Activated CD4-positive, alpha-beta memory T cell treated with anti-CD3 and anti-CD28 coated beads for 36 hours (primary cell): ENCODE measurements at regions not wholly inside any gene's neighbourhood (a gene's known extent, or its start where the extent isn't known, plus 50 kb on each side); places are given as distances from the start of the nearest gene placed in this dataset.

Experiments
- CTCF ChIA-PET: fragments of 350-600 bp; sonication (Branson Sonifier 250); formaldehyde crosslinking; loops from one replicate; lab custom pipeline; 2021; ENCODE audit warnings: antibody characterized with exemption, inconsistent platforms; lab: Charles Lee
- POLR2A ChIA-PET: fragments of 350-600 bp; sonication (Branson Sonifier 250); formaldehyde crosslinking; loops from one replicate; lab custom pipeline; 2021; ENCODE audit warnings: antibody characterized with exemption; lab: Charles Lee
- DNase-seq: peaks from one replicate; pipeline ENCODE4 v3.0.0-alpha.2; 2020
- H3K27ac Mint-ChIP-seq: one replicate; pipeline ENCODE4 v1.8.0; 2021; ENCODE audit warnings: mixed read lengths
- H3K27me3 Mint-ChIP-seq: one replicate; pipeline ENCODE4 v1.8.0; 2021; ENCODE audit warnings: mixed read lengths
- H3K36me3 Mint-ChIP-seq: one replicate; pipeline ENCODE4 v1.8.0; 2021; ENCODE audit warnings: mixed read lengths
- H3K4me1 Mint-ChIP-seq: one replicate; pipeline ENCODE4 v1.8.0; 2021; ENCODE audit warnings: low read depth, mixed read lengths
- H3K4me3 Mint-ChIP-seq: one replicate; pipeline ENCODE4 v1.8.0; 2021; ENCODE audit warnings: mild to moderate bottlenecking, mixed read lengths
- H3K9me3 Mint-ChIP-seq: one replicate; pipeline ENCODE4 v1.8.0; 2021; ENCODE audit warnings: mixed read lengths
- intact Hi-C: fragments of 100-400 bp; cut with micrococcal nuclease; formaldehyde crosslinking; loops from one replicate; pipeline ENCODE4 v1.15.1; 2023

- H3K9me3 Mint-ChIP-seq = no peaks in the 10 kb centered on the region
- H3K27ac Mint-ChIP-seq = peak overlapping the region; percentile 90
- intact Hi-C loops = loop anchor here (1.0 to 10.0 kb wide), 2 partner anchors 98 to 127 kb away; partner anchors contain the start of genes CHST7 and ZNF674
- ChIA-PET POLR2A (interaction anchor here (0.7 to 0.8 kb wide), 2 partner anchors 239 to 682 kb away, joined by 3 to 4 read pairs; no protein-coding TSS in a partner anchor), CTCF (interaction anchor here (1.0 kb wide), 2 partner anchors 39 to 639 kb away, joined by 3 to 4 read pairs; no protein-coding TSS in a partner anchor)
- peaks cover 19% of the 10 kb centered on the region for H3K4me1 Mint-ChIP-seq
- peaks cover 10% of the 10 kb centered on the region for H3K36me3 Mint-ChIP-seq
- DNase-seq = no peak
- no peaks in the 10 kb centered on the region for H3K27me3 Mint-ChIP-seq
- H3K4me3 Mint-ChIP-seq = peak overlapping the region; percentile 81
Measured at GRCh38 chrX:46447384-46447783, 97.8 kb downstream of the ZNF674 start.

GRCh38 chrX:46446727-46447378, 98.4 kb downstream of the ZNF674 start:
- H3K9me3 Mint-ChIP-seq = no peaks in the 10 kb centered on the region
- H3K36me3 Mint-ChIP-seq = peaks cover 7% of the 10 kb centered on the region
- peak overlapping the region; percentile 81 for H3K4me3 Mint-ChIP-seq
- H3K27ac Mint-ChIP-seq = peak overlapping the region; percentile 90
- ChIA-PET CTCF (no interaction called here), POLR2A (no interaction called here)
- no peaks in the 10 kb centered on the region for H3K27me3 Mint-ChIP-seq
- DNase-seq = peak; percentile 91
- intact Hi-C loops = loop anchor here (1.0 to 10.0 kb wide), 2 partner anchors 98 to 128 kb away; partner anchors contain the start of genes CHST7 and ZNF674
- H3K4me1 Mint-ChIP-seq = peaks cover 15% of the 10 kb centered on the region

GRCh38 chrX:46444011-46444410, 101.2 kb downstream of the ZNF674 start:
- H3K27ac Mint-ChIP-seq = no peak overlapping the region
- no peaks in the 10 kb centered on the region for H3K9me3 Mint-ChIP-seq
- intact Hi-C loops = loop anchor here (10.0 kb wide), 1 partner anchor 131 kb away; the partner anchor contains the start of gene CHST7
- ChIA-PET POLR2A (no interaction called here), CTCF (no interaction called here)
- DNase-seq = peak; percentile 35
- peaks cover 2% of the 10 kb centered on the region for H3K36me3 Mint-ChIP-seq
- no peaks in the 10 kb centered on the region for H3K27me3 Mint-ChIP-seq
- no peak overlapping the region for H3K4me3 Mint-ChIP-seq
- peaks cover 13% of the 10 kb centered on the region for H3K4me1 Mint-ChIP-seq

GRCh38 chrX:46436744-46437143, 108.5 kb downstream of the ZNF674 start:
- DNase-seq = no peak
- H3K27ac Mint-ChIP-seq = no peak overlapping the region
- no peak overlapping the region for H3K4me3 Mint-ChIP-seq
- no peaks in the 10 kb centered on the region for H3K27me3 Mint-ChIP-seq
- H3K36me3 Mint-ChIP-seq = no peaks in the 10 kb centered on the region
- H3K4me1 Mint-ChIP-seq = no peaks in the 10 kb centered on the region
- H3K9me3 Mint-ChIP-seq = no peaks in the 10 kb centered on the region
- CTCF ChIA-PET = no interaction called here
- POLR2A ChIA-PET = no interaction called here
- intact Hi-C loops = no loop called here

- Mint-ChIP-seq H3K27me3 (no peaks in the 10 kb centered on the region), H3K4me1 (no peaks in the 10 kb centered on the region), H3K9me3 (no peaks in the 10 kb centered on the region), H3K36me3 (no peaks in the 10 kb centered on the region), H3K27ac (no peak overlapping the region), H3K4me3 (no peak overlapping the region)
- intact Hi-C loops = no loop called here
- POLR2A ChIA-PET = no interaction called here
- CTCF ChIA-PET = no interaction called here
- no peak for DNase-seq
Measured at GRCh38 chrX:46433892-46434291, 111.3 kb downstream of the ZNF674 start.

- H3K27ac Mint-ChIP-seq = no peak overlapping the region
- peak; percentile 73 for DNase-seq
- intact Hi-C loops = no loop called here
- POLR2A ChIA-PET = interaction anchor here (0.6 kb wide), 1 partner anchor 645 kb away, joined by 3 read pairs; no protein-coding TSS in a partner anchor
- H3K27me3 Mint-ChIP-seq = no peaks in the 10 kb centered on the region
- H3K9me3 Mint-ChIP-seq = no peaks in the 10 kb centered on the region
- H3K4me1 Mint-ChIP-seq = no peaks in the 10 kb centered on the region
- CTCF ChIA-PET = interaction anchor here (0.6 to 1.8 kb wide), 15 partner anchors 10 to 1501 kb away, joined by 3 to 13 read pairs (median 5); no protein-coding TSS in a partner anchor
- no peak overlapping the region for H3K4me3 Mint-ChIP-seq
- no peaks in the 10 kb centered on the region for H3K36me3 Mint-ChIP-seq
Measured at GRCh38 chrX:46408553-46409407, 136.4 kb downstream of the ZNF674 start.

GRCh38 chrX:46407753-46408130, 137.5 kb downstream of the ZNF674 start:
- Mint-ChIP-seq H3K27me3 (no peaks in the 10 kb centered on the region), H3K4me3 (no peak overlapping the region), H3K36me3 (no peaks in the 10 kb centered on the region), H3K4me1 (no peaks in the 10 kb centered on the region), H3K27ac (no peak overlapping the region), H3K9me3 (no peaks in the 10 kb centered on the region)
- CTCF ChIA-PET = interaction anchor here (1.1 to 1.8 kb wide), 6 partner anchors 9 to 1092 kb away, joined by 3 to 13 read pairs (median 6); no protein-coding TSS in a partner anchor
- POLR2A ChIA-PET = no interaction called here
- no peak for DNase-seq
- intact Hi-C loops = no loop called here

GRCh38 chrX:46407036-46407752, 138.0 kb downstream of the ZNF674 start:
- POLR2A ChIA-PET = no interaction called here

GRCh38 chrX:46404774-46405173, 140.4 kb downstream of the ZNF674 start:
- Mint-ChIP-seq H3K4me1 (no peaks in the 10 kb centered on the region), H3K36me3 (no peaks in the 10 kb centered on the region), H3K27ac (no peak overlapping the region), H3K4me3 (no peak overlapping the region), H3K9me3 (no peaks in the 10 kb centered on the region), H3K27me3 (no peaks in the 10 kb centered on the region)
- DNase-seq = no peak
- intact Hi-C loops = no loop called here
- POLR2A ChIA-PET = no interaction called here
- CTCF ChIA-PET = no interaction called here

More at GRCh38 chrX:46407036-46407752, 138.0 kb downstream of the ZNF674 start:
- H3K36me3 Mint-ChIP-seq = no peaks in the 10 kb centered on the region
- H3K9me3 Mint-ChIP-seq = no peaks in the 10 kb centered on the region
- CTCF ChIA-PET = interaction anchor here (1.2 to 1.8 kb wide), 4 partner anchors 8 to 486 kb away, joined by 3 to 8 read pairs (median 6); no protein-coding TSS in a partner anchor
- H3K4me1 Mint-ChIP-seq = no peaks in the 10 kb centered on the region
- H3K27ac Mint-ChIP-seq = no peak overlapping the region
- H3K27me3 Mint-ChIP-seq = no peaks in the 10 kb centered on the region
- no peak overlapping the region for H3K4me3 Mint-ChIP-seq
- DNase-seq = no peak
- intact Hi-C loops = no loop called here

GRCh38 chrX:46400530-46401443, 144.4 kb downstream of the ZNF674 start:
- intact Hi-C loops = no loop called here
- CTCF ChIA-PET = no interaction called here
- H3K4me1 Mint-ChIP-seq = no peaks in the 10 kb centered on the region
- H3K27ac Mint-ChIP-seq = no peak overlapping the region
- POLR2A ChIA-PET = no interaction called here
- H3K4me3 Mint-ChIP-seq = no peak overlapping the region
- no peaks in the 10 kb centered on the region for H3K36me3 Mint-ChIP-seq
- H3K9me3 Mint-ChIP-seq = peaks cover 2% of the 10 kb centered on the region
- DNase-seq = no peak
- no peaks in the 10 kb centered on the region for H3K27me3 Mint-ChIP-seq

GRCh38 chrX:46398874-46399273, 146.3 kb downstream of the ZNF674 start:
- H3K27ac Mint-ChIP-seq = no peak overlapping the region
- no peak for DNase-seq
- H3K27me3 Mint-ChIP-seq = no peaks in the 10 kb centered on the region
- peaks cover 2% of the 10 kb centered on the region for H3K9me3 Mint-ChIP-seq
- intact Hi-C loops = no loop called here
- CTCF ChIA-PET = interaction anchor here (1.6 kb wide), 1 partner anchor 9 kb away, joined by 7 read pairs; no protein-coding TSS in a partner anchor
- POLR2A ChIA-PET = no interaction called here
- H3K4me1 Mint-ChIP-seq = no peaks in the 10 kb centered on the region
- H3K4me3 Mint-ChIP-seq = no peak overlapping the region
- no peaks in the 10 kb centered on the region for H3K36me3 Mint-ChIP-seq
